OCI-LY7 (cell line): ENCODE measurements at regions not wholly inside any gene's neighbourhood (a gene's known extent, or its start where the extent isn't known, plus 50 kb on each side); places are given as distances from the start of the nearest gene placed in this dataset.

Experiments used
- BruUV-seq: library from RNA; stranded (reverse); fragments of 400-500 nt; replicated peaks from 2 replicates; lab custom pipeline; 2021; lab: Mats Ljungman, UMichigan
- CTCF ChIA-PET: fragments of 300-600 bp; sonication (Branson Sonifier 250); formaldehyde crosslinking; loops from one replicate; lab custom pipeline; 2022; ENCODE audit warnings: antibody characterized with exemption; ENCODE audit not compliant: unreplicated experiment; lab: Charles Lee
- POLR2A ChIA-PET: fragments of 300-600 bp; sonication (Branson Sonifier 250); formaldehyde crosslinking; loops from one replicate; lab custom pipeline; 2022; ENCODE audit warnings: antibody characterized with exemption; lab: Charles Lee
- DNase-seq: peaks from one replicate; pipeline ENCODE4 v3.0.0-alpha.2; 2015; ENCODE audit warnings: low spot score
- H2AFZ ChIP-seq: fragments of 200-600 bp; sonication (generic), shearing (Covaris generic); 2 replicates; pipeline ENCODE4 v1.6.1; 2014; ENCODE audit warnings: mild to moderate bottlenecking, antibody characterized with exemption, low read length, moderate library complexity
- H3K27ac ChIP-seq: fragments of 200-600 bp; sonication (generic); 2 replicates; pipeline ENCODE4 v1.5.1; 2014; ENCODE audit warnings: mixed run types, low read depth, mild to moderate bottlenecking, moderate library complexity, low read length, inconsistent platforms; ENCODE audit not compliant: poor library complexity, severe bottlenecking
- H3K36me3 ChIP-seq: fragments of 200-600 bp; sonication (generic); 2 replicates; pipeline ENCODE4 v1.6.1; 2014; ENCODE audit warnings: mild to moderate bottlenecking, antibody characterized with exemption, low read length, moderate library complexity, mixed read lengths; ENCODE audit not compliant: insufficient read depth
- H3K4me1 ChIP-seq: fragments of 200-600 bp; sonication (generic); 2 replicates; pipeline ENCODE4 v1.5.1; 2014; ENCODE audit warnings: mild to moderate bottlenecking, low read length; ENCODE audit not compliant: insufficient read depth, poor library complexity, severe bottlenecking
- H3K4me2 ChIP-seq: fragments of 200-600 bp; sonication (generic); 2 replicates; pipeline ENCODE4 v1.6.1; 2014; ENCODE audit warnings: mild to moderate bottlenecking, low read length
- H3K4me3 ChIP-seq: fragments of 200-600 bp; sonication (generic); 2 replicates; pipeline ENCODE4 v1.5.1; 2014; ENCODE audit warnings: mild to moderate bottlenecking, low read depth, low read length; ENCODE audit not compliant: poor library complexity, severe bottlenecking
- H3K79me2 ChIP-seq: fragments of 200-600 bp; sonication (generic); 2 replicates; pipeline ENCODE4 v1.6.1; 2016; ENCODE audit warnings: low read depth, mild to moderate bottlenecking, low read length, moderate library complexity, mixed read lengths; ENCODE audit not compliant: insufficient read depth
- H3K9me2 ChIP-seq: fragments of 200-600 bp; sonication (generic); 2 replicates; pipeline ENCODE4 v1.6.1; 2016; ENCODE audit warnings: mild to moderate bottlenecking, low read length, mixed read lengths; ENCODE audit not compliant: insufficient read depth
- H3K9me3 ChIP-seq: fragments of 200-600 bp; sonication (generic); 2 replicates; pipeline ENCODE4 v1.6.1; 2014; ENCODE audit warnings: mild to moderate bottlenecking, mixed run types, low read length, mixed read lengths
- H4K20me1 ChIP-seq: fragments of 200-600 bp; sonication (generic); 2 replicates; pipeline ENCODE4 v1.6.1; 2014; ENCODE audit warnings: mild to moderate bottlenecking, antibody characterized with exemption, low read length, moderate library complexity, mixed read lengths; ENCODE audit not compliant: insufficient read depth
- CTCF ChIP-seq: fragments of 200-600 bp; sonication (generic); conservative IDR thresholded peaks from 2 replicates; pipeline ENCODE4 v1.5.1; 2014; ENCODE audit warnings: mild to moderate bottlenecking, antibody characterized with exemption, low read length, moderate library complexity, mixed read lengths
- EZH2phosphoT487 ChIP-seq: fragments of 200-600 bp; sonication (generic); IDR thresholded peaks from 2 replicates; pipeline ENCODE4 v1.6.1; 2018; ENCODE audit warnings: low read depth, borderline replicate concordance, mild to moderate bottlenecking, mixed run types, antibody characterized with exemption, low read length, moderate library complexity, mixed read lengths
- intact Hi-C: fragments of 100-400 bp; cut with micrococcal nuclease; formaldehyde crosslinking; loops from one replicate; pipeline ENCODE4 v1.10.0; 2022; ENCODE audit not compliant: unreplicated experiment

- no peaks in the 10 kb centered on the region for H3K9me2 ChIP-seq
- no peak for DNase-seq
- CTCF ChIA-PET: no interaction called here
- H3K4me3 ChIP-seq: no peak overlapping the region
- intact Hi-C loops: no loop called here
- no peaks in the 10 kb centered on the region for H4K20me1 ChIP-seq
- H3K79me2 ChIP-seq: no peaks in the 10 kb centered on the region
- H3K9me3 ChIP-seq: no peaks in the 10 kb centered on the region
- H3K4me1 ChIP-seq: no peaks in the 10 kb centered on the region
- no peak overlapping the region for H3K4me2 ChIP-seq
- no TSS peak for BruUV-seq
- no peak overlapping the region for H3K27ac ChIP-seq
- no peak overlapping the region for H2AFZ ChIP-seq
- H3K36me3 ChIP-seq: no peaks in the 10 kb centered on the region
- TF ChIP-seq EZH2phosphoT487 (no peak), CTCF (no peak)
- POLR2A ChIA-PET: no interaction called here
These were observed 297.6 kb upstream of the TCF21 start for GRCh38 chr6:133591275-133591674.

- Histone ChIP-seq H3K36me3 (no peaks in the 10 kb centered on the region), H3K9me3 (no peaks in the 10 kb centered on the region), H3K9me2 (no peaks in the 10 kb centered on the region), H3K27ac (no peak overlapping the region), H3K4me3 (no peak overlapping the region), H4K20me1 (no peaks in the 10 kb centered on the region), H3K79me2 (no peaks in the 10 kb centered on the region), H3K4me2 (no peak overlapping the region), H3K4me1 (no peaks in the 10 kb centered on the region), H2AFZ (no peak overlapping the region)
- TF ChIP-seq EZH2phosphoT487 (no peak), CTCF (no peak)
- CTCF ChIA-PET: no interaction called here
- intact Hi-C loops: no loop called here
- POLR2A ChIA-PET: interaction anchor here (0.7 kb wide), 1 partner anchor 115 kb away, joined by 3 read pairs; no protein-coding TSS in a partner anchor
- no peak for DNase-seq
- no TSS peak for BruUV-seq
These were observed 294.2 kb upstream of the TCF21 start for GRCh38 chr6:133594652-133595110.

- TF ChIP-seq EZH2phosphoT487 (no peak), CTCF (no peak)
- no peak for DNase-seq
- Histone ChIP-seq H3K4me3 (no peak overlapping the region), H3K9me2 (no peaks in the 10 kb centered on the region), H3K4me2 (no peak overlapping the region), H3K27ac (no peak overlapping the region), H2AFZ (no peak overlapping the region), H3K9me3 (no peaks in the 10 kb centered on the region), H4K20me1 (no peaks in the 10 kb centered on the region), H3K79me2 (no peaks in the 10 kb centered on the region), H3K36me3 (no peaks in the 10 kb centered on the region), H3K4me1 (no peaks in the 10 kb centered on the region)
- no TSS peak for BruUV-seq
- ChIA-PET POLR2A (interaction anchor here (0.7 to 0.9 kb wide), 2 partner anchors 9 to 114 kb away, joined by 3 read pairs; no protein-coding TSS in a partner anchor), CTCF (no interaction called here)
- intact Hi-C loops: no loop called here
These were observed 293.7 kb upstream of the TCF21 start for GRCh38 chr6:133595111-133595761.
